H1 (cell line): ENCODE measurements at regions not wholly inside any gene's neighbourhood (a gene's known extent, or its start where the extent isn't known, plus 50 kb on each side); places are given as distances from the start of the nearest gene placed in this dataset.

ENCODE experiments used
- CTCF ChIP-seq, 3 experiments: IDR thresholded peaks; 1 replicate in 2 of 3; 2 replicates in 1 of 3; pipeline versions ENCODE4 v1.5.1 to v1.6.1; 2011; ENCODE audit warnings: low read length in 3 of 3, mild to moderate bottlenecking in 3 of 3, inconsistent platforms in 2 of 3, low read depth in 1 of 3, moderate library complexity in 1 of 3; ENCODE audit not compliant: insufficient read depth in 1 of 3; ENCODE audit errors: control extremely low read depth in 1 of 3
- EZH2 ChIP-seq: fragments of 200-600 bp; sonication (generic); IDR thresholded peaks from 2 replicates; pipeline ENCODE4 v1.7.1; 2012; ENCODE audit warnings: low read depth, mild to moderate bottlenecking, moderate library complexity, low read length, inconsistent platforms; ENCODE audit not compliant: severe bottlenecking
- JUND ChIP-seq: IDR thresholded peaks from 2 replicates; pipeline ENCODE4 v1.6.1; 2011; ENCODE audit warnings: mild to moderate bottlenecking, improper control_type of control experiment, low read length
- POLR2A ChIP-seq, 2 experiments: IDR thresholded peaks; 1 replicate in 1 of 2; 2 replicates in 1 of 2; pipeline ENCODE4 v1.6.1; 2011; ENCODE audit warnings: low read depth in 2 of 2, low read length in 2 of 2, mild to moderate bottlenecking in 2 of 2; ENCODE audit errors: control extremely low read depth in 1 of 2
- POLR2AphosphoS5 ChIP-seq: IDR thresholded peaks from 2 replicates; pipeline ENCODE4 v1.6.1; 2011; ENCODE audit warnings: low read depth, low read length
- SP4 ChIP-seq: IDR thresholded peaks from 2 replicates; pipeline ENCODE4 v1.6.1; 2012; ENCODE audit warnings: low read length, inconsistent platforms
- YY1 ChIP-seq: IDR thresholded peaks from 2 replicates; pipeline ENCODE4 v1.6.1; 2011; ENCODE audit warnings: low read depth, mild to moderate bottlenecking, low read length

- TF ChIP-seq JUND (no peak), POLR2AphosphoS5 (no peak), POLR2A (IDR thresholded peaks at IDR 0.05; ENCODE audit: control extremely low read depth in 1 of 2, low read depth in 2 of 2, low read length in 2 of 2) (no peak), EZH2 (no peak), YY1 (no peak), CTCF (IDR thresholded peaks at IDR 0.05; ENCODE audit: control extremely low read depth in 1 of 3, insufficient read depth in 1 of 3, low read depth in 1 of 3, low read length in 3 of 3) (no peak), SP4 (no peak)
These were observed 168.3 kb upstream of the SPRY2 start for GRCh38 chr13:80509264-80509663.
